GM19463 (cell line): ENCODE measurements at regions not wholly inside any gene's neighbourhood (a gene's known extent, or its start where the extent isn't known, plus 50 kb on each side); places are given as distances from the start of the nearest gene placed in this dataset.

Experiments
- ATAC-seq: cut with Tn5 transposase; IDR thresholded peaks from one replicate; pipeline ENCODE4 v1.9.1; 2021; ENCODE audit warnings: mild to moderate bottlenecking, moderate library complexity; ENCODE audit not compliant: unreplicated experiment

DNA sequence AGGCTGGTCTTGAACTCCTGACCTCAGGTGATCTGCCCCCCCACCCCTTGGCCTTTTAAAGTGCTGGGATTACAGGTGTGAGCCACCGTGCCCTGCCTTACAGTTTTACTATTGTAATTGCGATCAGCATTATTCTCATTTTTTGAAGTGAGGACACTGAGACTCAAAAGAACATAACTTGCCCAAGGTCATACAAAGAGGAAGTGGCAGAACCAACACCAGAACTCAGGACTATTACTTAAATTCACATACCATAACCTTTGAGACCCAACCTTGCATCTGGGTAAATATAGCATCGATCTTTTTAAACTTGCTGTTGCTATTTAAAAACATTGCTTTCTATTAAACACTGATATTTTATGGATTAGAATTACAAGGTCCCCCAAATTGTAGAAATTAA lies 54.2 kb downstream of the FOXI1 start:
- ATAC-seq = no peak

DNA sequence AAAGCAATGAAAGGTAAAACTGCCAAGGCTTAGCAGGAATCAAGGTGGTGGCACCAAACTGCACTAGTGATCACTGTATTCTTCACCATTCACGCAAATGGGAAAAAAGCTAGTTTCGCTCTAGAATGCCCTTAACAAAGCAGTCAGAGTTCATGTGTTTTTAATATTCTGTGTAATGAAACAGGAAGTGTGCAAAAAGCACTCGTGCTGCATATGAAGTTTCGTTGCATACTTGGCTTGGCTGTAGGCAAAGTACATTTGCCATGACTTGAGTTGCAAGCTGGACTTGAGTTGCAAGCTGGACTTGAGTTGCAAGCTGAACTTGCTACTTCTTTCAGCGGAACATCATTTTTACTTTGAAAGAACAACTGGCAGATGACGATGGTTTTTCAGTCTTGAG lies 55.4 kb downstream of the FOXI1 start:
- peak; percentile 44 for ATAC-seq

DNA sequence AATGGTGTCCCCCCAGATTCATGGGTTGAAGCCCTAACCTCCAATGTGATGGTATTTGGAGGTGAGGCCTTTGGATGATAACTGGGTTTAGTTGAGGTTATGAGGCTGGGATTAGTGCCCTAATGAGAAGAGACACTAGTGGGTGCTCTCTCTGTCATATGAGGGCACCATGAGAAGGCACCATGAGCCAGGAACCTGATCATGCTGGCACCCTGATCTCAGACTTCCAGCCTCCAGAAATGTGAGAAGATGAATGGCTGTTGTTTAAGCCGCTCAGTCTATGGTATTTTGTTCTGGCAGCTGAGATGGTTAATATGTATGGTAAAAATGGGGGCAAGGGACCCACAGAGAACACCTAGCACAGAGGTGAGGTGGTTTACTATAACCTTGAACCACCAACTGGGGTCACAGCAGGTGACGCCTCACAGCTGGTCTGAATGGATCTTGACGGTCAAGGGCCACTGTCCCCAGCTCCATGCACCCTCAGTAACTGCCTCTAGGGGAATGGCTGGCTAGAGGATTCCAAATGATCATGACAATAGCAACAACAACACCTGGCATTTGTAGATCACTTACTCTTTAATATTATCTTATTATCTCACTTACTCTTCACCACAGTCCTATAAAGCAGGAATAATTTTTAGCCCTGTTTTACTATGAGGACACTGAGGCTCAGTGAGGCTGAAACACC lies 57.1 kb downstream of the FOXI1 start:
- no peak for ATAC-seq

DNA sequence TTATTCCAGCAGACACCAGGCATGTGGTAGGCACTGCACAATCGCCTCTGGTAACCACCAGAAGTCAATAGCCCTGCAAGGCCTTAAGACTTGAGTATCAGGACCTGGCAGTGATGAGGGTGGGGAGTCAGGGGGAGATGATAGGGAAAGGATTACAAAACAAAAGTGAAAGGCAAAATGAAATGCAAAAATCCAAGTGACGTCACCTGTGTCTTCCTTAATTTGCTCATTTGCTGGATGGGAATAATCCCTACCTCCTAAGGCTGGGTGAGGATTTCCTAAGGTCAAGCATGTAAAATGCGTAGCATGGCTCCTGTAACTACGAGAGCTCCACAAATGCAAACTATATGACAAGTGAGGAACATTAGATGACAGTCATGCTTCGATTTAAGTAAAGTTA lies 58.4 kb downstream of the FOXI1 start:
- no peak for ATAC-seq

DNA sequence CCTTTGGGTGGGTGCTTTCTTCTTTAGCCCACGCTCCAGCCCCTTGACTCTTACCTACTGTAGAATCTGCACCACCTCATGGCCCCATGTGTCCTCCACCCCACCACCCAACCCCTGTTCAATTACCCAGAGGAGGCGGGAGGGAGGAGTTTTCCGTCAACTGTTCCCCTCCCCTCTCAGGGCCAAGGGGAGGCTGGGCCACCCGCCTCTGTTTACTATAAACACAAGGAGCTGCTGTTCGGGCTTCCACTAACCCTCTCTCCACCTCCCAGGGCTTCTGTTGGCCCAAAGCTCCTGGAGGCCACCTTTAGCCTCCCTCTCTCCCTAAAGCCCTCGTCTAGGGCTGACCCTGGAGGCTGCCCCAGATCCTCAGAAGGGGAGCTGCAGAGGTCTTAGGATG lies 59.2 kb downstream of the FOXI1 start:
- no peak for ATAC-seq

DNA sequence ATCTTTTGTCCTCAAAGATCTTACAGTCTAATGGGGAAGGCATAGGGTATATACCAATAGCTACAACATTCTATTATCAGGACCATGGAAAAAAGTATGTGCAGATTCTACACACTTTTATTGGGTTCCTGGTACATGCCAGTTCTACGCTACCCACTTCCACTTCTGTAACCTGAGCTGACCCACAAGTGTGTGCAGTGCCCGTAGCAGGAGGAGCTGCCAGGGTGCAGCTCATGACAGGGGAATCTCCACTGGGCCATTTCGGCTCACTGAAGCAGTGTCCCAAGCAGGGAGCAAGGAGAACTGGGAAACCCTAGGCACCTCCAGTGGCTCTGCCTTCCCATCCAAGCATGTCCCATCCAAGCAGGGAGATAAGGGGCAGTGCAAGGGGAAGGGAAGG lies 60.4 kb downstream of the FOXI1 start:
- no peak for ATAC-seq

DNA sequence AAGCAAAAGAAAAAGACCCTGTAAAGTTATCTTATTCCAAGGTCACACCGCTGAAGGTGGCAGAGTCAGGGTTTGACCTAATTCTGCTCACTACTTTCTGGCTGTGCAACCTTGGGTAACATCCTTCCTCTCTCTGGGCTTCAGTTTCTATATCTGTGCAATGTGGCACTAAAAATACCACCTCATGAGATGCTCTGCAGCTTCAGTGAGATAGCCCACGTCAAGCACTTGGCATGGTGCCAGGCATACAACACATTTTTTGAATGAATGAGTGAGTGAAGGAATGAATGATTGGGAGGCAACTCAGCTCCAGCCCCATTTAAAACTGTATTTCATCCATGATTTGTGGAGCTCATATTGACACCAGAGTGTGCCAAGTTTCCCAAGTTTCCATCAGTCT lies 62.3 kb downstream of the FOXI1 start:
- no peak for ATAC-seq

DNA sequence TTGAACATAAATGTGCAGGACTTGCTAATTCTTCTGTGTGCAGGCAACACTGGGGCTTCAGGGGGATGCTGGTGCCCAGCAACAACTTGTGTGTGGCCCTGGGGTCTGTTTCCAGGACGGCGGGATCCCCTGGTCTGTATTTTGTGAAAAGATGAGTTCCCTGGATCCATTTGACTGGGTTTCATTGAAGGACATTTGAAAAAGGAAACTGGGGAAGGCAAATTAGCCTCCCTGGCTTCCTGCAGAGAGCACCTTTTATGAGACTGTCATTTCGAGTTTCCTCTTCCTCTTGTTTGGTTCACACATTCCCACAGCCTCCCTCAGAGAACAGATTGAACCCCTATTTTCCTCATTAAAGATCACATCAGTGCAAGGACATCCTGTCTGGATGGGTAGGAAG lies 63.1 kb downstream of the FOXI1 start:
- no peak for ATAC-seq

DNA sequence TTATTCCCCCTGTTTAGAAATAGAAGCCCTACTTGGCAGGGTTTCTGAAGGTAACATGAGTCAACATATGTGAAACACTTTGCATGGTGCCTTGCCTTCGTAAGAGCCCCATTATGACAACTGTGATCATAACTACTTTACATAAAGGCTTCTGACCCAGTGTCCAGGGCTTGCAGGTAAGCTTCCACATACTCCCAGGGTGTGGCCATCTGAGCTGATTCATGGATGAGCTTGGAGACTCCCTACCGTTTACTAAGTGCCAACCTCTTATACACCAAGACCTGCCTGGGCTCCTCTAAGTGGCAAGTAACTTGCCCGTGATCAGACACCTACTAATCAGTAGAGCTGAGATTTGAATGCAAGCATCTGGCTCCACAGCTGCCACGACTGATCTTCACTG lies 62.8 kb upstream of the C5orf58 start:
- no peak for ATAC-seq

DNA sequence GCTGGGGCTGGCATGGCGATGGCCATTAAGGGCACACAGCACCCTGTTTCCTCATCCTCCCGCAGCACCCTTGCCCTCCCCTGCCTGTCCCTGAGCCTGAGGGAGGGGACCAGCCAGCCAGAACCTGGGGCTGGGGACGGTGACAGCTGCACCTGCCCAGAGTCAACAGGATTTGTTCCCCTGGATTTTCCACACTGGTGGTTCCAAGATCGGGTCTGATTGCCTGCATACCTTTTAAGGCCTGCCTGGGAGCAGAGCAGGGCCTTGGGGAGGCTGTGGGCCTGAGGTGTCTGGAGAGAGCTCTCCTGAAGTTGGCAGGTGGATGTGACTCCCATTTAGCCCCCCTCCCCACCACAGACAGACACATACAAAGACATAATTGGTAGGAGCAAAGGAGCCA lies 61.0 kb upstream of the C5orf58 start:
- ATAC-seq = no peak

DNA sequence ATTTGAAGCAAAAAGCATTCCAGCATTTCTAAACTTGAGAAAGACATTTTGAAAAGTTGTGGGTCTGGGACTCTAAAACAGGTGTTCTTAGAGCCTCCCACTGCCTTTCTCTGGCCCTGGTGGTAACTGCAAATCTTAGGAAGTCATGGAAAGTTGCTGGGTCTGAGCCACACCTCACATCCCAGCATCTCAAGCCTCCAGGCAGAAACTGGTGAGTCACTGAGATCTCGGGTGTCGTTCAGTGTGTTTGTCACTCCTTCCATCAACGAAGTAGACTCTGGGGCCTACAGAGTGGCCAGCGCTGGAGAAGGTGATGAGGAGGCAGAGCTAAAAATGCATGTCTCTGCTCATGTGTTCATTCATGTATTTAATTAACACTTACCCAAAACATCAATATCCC lies 59.6 kb upstream of the C5orf58 start:
- no peak for ATAC-seq

DNA sequence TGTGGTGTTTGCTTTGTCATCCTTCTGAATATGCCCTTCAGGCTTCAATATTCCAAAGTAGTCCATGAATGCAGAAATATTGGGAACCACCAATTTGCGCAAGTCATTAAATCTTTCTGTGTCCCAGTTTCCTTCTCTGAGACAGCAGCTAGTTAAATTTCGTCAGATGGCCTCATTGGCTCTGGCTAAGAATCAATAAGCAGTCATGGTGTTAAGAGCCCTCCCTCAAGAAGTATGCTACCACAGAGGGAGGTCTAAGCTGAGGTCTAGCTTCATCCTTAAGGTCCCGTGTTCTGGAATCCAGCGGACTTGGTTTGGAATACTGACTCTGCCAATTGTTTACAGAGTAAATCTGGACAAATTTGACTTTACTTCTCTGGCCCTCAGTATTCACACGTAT lies 59.1 kb upstream of the C5orf58 start:
- ATAC-seq = no peak

DNA sequence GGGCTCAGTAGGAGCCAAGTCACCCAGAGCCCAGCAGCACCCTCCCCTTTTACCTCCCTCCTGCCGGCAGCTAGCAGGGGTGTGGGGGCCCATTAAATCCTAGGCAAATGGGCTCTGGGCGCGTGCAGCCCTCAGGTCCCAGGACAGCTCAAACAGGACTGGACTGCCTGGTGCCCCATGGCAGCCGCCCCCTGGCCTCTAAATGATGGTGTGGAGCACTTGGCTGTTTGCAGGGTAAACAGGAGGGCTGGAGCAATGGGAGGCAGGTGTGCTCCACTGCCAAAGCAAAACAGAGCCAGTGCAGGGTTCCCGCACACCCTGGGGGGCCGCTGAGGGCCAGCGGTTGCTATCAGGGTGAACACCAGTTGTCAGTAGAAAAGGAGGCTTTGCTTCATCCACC lies 55.9 kb upstream of the C5orf58 start:
- no peak for ATAC-seq

DNA sequence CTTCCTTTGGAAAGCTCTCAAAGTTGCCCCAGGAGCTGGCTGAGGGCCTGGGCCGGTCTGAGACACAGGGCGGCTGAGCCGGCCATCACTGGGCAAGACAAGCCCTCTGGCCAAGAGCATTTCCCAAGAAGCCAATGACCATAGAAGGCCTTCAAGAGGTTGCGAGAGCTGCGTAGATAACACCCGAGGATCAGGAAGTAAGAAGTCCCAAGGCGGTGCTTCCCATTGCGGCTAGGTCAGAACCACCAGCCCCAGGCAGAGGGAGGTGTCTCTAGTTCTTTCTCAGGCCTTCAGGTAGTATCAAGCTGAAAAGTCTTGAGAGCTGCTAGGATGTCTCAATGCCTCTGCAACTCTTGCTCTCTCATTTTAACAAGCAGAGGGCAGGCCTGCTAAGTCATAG lies 54.0 kb upstream of the C5orf58 start:
- ATAC-seq = no peak

DNA sequence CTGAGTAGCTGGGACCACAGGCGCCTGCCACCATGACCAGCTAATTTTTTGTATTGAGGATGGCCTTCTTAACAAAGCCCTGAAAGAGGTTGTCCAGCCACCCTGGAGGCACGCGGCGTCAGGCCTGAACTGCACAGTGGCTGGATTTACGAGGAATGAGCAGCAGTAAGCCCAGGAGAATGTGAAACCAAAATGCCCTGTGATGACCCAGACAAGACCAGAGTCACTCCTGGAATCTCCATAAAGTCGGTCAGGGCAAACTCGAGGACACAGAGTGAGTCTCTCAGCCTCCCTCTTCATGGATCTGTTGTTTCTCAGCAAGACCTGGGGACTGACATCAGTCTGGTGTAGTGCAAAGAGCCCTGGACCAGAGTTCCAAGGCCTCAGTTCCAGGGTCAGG lies 53.2 kb upstream of the C5orf58 start:
- ATAC-seq = no peak

DNA sequence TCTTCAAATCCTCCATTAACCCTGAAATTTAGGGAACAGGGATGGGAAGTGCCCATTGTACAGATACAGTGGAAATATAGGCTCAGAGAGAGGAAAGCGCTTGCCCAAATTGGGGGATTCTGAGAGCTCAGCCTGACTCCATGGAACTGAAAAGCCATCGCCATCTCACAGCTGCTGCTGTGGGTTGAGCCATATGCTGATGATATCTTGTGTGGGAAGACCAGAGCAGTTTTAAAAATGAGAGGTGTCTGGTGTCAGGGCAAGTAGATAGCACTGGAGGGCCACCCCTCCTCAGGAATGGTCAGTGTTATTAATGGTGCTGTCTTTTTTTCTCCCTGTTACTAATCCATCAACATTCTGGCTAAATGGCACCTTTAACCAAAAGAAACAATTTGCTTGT lies 50.9 kb upstream of the C5orf58 start:
- ATAC-seq = no peak

DNA sequence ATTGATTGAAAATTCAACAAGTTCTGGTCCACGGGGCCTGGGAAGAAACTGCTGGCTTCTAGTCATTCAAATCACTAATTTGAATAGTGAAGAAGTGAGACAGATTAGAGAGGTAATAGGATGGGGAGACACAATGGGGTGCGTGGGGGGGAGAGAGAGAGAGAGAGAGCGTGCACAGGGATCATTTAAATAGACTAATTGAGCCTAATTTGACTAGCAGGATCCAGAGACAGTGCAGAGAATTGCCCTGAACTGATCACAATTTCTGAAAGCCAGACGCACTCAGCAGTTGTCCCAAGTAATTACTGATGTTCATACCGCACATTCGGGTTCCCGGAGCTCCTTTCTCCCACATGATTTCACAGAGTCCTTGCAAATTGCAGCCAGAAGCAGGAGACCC lies 50.3 kb upstream of the C5orf58 start:
- no peak for ATAC-seq
